Peyer's patch (tissue), 4 donors: ENCODE measurements at regions not wholly inside any gene's neighbourhood (a gene's known extent, or its start where the extent isn't known, plus 50 kb on each side); places are given as distances from the start of the nearest gene placed in this dataset.

Experiments
- CTCF ChIP-seq, 6 experiments: fragments of 450-650 bp in 4 of 6; fragments of 200-600 bp in 2 of 6; sonication (generic) in 1 of 6; IDR thresholded peaks; one replicate each; pipeline ENCODE4 v1.5.1; 2017 to 2019; ENCODE audit warnings: antibody characterized with exemption in 6 of 6, mild to moderate bottlenecking in 3 of 6, moderate library complexity in 1 of 6
- POLR2A ChIP-seq, 2 donors: fragments of 450-650 bp; IDR thresholded peaks; one replicate each; pipeline ENCODE4 v1.5.1; 2017; ENCODE audit warnings: antibody characterized with exemption in 2 of 2, mild to moderate bottlenecking in 2 of 2, moderate library complexity in 2 of 2

DNA sequence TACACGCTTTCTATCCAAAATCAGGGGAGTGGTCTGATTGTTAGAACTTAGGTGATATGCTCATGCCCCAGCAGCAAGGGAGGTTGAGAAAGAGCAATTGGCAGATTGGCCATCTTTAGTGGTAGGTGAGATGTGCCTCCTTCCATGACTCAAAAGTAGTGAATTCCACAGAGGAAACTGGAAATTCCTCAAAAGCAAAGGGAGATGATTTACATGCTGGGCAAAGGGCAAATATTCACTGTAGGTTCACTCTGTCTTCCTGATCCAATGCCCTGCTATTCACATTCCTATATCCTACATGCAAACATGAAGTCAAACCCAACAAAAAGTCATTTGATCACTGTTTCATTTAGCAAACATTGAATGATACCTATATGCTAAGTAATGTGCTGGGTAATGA, 130.1 kb upstream of the ZNF608 start:
- TF ChIP-seq CTCF (IDR thresholded peaks at IDR 0.05) (no peak), POLR2A (IDR thresholded peaks at IDR 0.05) (no peak)
